ENCODE measurements at regions not wholly inside any gene's neighbourhood (a gene's known extent, or its start where the extent isn't known, plus 50 kb on each side); places are given as distances from the start of the nearest gene placed in this dataset.

GRCh38 chr4:123833171-123833643 is 436.6 kb downstream of the SPRY1 start:
- no peak overlapping the region for H3K27ac ChIP-seq (ENCODE audit: low read depth, low read length)
- no peaks in the 10 kb centered on the region for H3K36me3 ChIP-seq (ENCODE audit: insufficient read depth, low read length)
- H3K27me3 ChIP-seq (ENCODE audit: insufficient read depth, low read length) = no peaks in the 10 kb centered on the region
- peaks cover 0 to 4% (median 2%) of the 10 kb centered on the region in 8 donors for H3K9me3 Mint-ChIP-seq
- H3K9me3 ChIP-seq (ENCODE audit: control insufficient read depth in 1 of 2, low read length in 2 of 2) = no peaks in the 10 kb centered on the region
- H3K4me3 Mint-ChIP-seq = no peak overlapping the region
- H3K4me1 ChIP-seq (ENCODE audit: insufficient read depth, low read length) = no peaks in the 10 kb centered on the region
- CTCF ChIA-PET (ENCODE audit: partially characterized antibody) = no interaction called here
- POLR2A ChIA-PET (ENCODE audit: partially characterized antibody) = no interaction called here
- no peaks in the 10 kb centered on the region for H3K4me1 Mint-ChIP-seq
- no peaks in the 10 kb centered on the region for H3K36me3 Mint-ChIP-seq
- H3K4me3 ChIP-seq (ENCODE audit: low read length in 2 of 2) = no peak overlapping the region
- intact Hi-C loops (cut with micrococcal nuclease) = no loop called here
- H3K27me3 Mint-ChIP-seq = peaks cover 0 to 2% of the 10 kb centered on the region in 2 donors
- no peak for DNase-seq
- H3K27ac Mint-ChIP-seq = no peak overlapping the region

- peaks cover 0 to 2% (median 0%) of the 10 kb centered on the region in 8 donors for H3K9me3 Mint-ChIP-seq
- H3K4me3 Mint-ChIP-seq = no peak overlapping the region
- ChIA-PET POLR2A (ENCODE audit: partially characterized antibody) (no interaction called here), CTCF (ENCODE audit: partially characterized antibody) (no interaction called here)
- Histone ChIP-seq H3K9me3 (ENCODE audit: control insufficient read depth in 1 of 2, low read length in 2 of 2) (no peaks in the 10 kb centered on the region), H3K27me3 (ENCODE audit: insufficient read depth, low read length) (no peaks in the 10 kb centered on the region), H3K4me3 (ENCODE audit: low read length in 2 of 2) (no peak overlapping the region), H3K4me1 (ENCODE audit: insufficient read depth, low read length) (no peaks in the 10 kb centered on the region), H3K27ac (ENCODE audit: low read depth, low read length) (no peak overlapping the region), H3K36me3 (ENCODE audit: insufficient read depth, low read length) (no peaks in the 10 kb centered on the region)
- DNase-seq = no peak
- no peaks in the 10 kb centered on the region for H3K4me1 Mint-ChIP-seq
- H3K27me3 Mint-ChIP-seq = no peaks in the 10 kb centered on the region
- H3K27ac Mint-ChIP-seq = no peak overlapping the region
- intact Hi-C loops (cut with micrococcal nuclease) = no loop called here
- H3K36me3 Mint-ChIP-seq = no peaks in the 10 kb centered on the region
These were observed 439.4 kb downstream of the SPRY1 start for GRCh38 chr4:123835831-123836590.

GRCh38 chr4:123836851-123837595 is 440.4 kb downstream of the SPRY1 start:
- H3K27ac Mint-ChIP-seq = no peak overlapping the region
- H3K4me3 Mint-ChIP-seq = no peak overlapping the region
- DNase-seq = no peak
- Histone ChIP-seq H3K4me1 (ENCODE audit: insufficient read depth, low read length) (no peaks in the 10 kb centered on the region), H3K9me3 (ENCODE audit: control insufficient read depth in 1 of 2, low read length in 2 of 2) (no peaks in the 10 kb centered on the region), H3K4me3 (ENCODE audit: low read length in 2 of 2) (no peak overlapping the region), H3K27me3 (ENCODE audit: insufficient read depth, low read length) (no peaks in the 10 kb centered on the region), H3K27ac (ENCODE audit: low read depth, low read length) (no peak overlapping the region), H3K36me3 (ENCODE audit: insufficient read depth, low read length) (no peaks in the 10 kb centered on the region)
- POLR2A ChIA-PET (ENCODE audit: partially characterized antibody) = no interaction called here
- intact Hi-C loops (cut with micrococcal nuclease) = no loop called here
- no peaks in the 10 kb centered on the region for H3K36me3 Mint-ChIP-seq
- no peaks in the 10 kb centered on the region for H3K4me1 Mint-ChIP-seq
- CTCF ChIA-PET (ENCODE audit: partially characterized antibody) = no interaction called here
- H3K27me3 Mint-ChIP-seq = no peaks in the 10 kb centered on the region
- H3K9me3 Mint-ChIP-seq = peaks cover 0 to 2% (median 0%) of the 10 kb centered on the region in 8 donors

GRCh38 chr4:123838474-123838873 is 441.9 kb downstream of the SPRY1 start:
- no peak overlapping the region for H3K4me3 ChIP-seq (ENCODE audit: low read length in 2 of 2)
- no peak overlapping the region for H3K27ac ChIP-seq (ENCODE audit: low read depth, low read length)
- H3K36me3 ChIP-seq (ENCODE audit: insufficient read depth, low read length) = no peaks in the 10 kb centered on the region
- ChIA-PET CTCF (ENCODE audit: partially characterized antibody) (no interaction called here), POLR2A (ENCODE audit: partially characterized antibody) (no interaction called here)
- Mint-ChIP-seq H3K27me3 (no peaks in the 10 kb centered on the region), H3K36me3 (no peaks in the 10 kb centered on the region), H3K4me3 (no peak overlapping the region), H3K9me3 (no peaks in the 10 kb centered on the region), H3K27ac (no peak overlapping the region), H3K4me1 (no peaks in the 10 kb centered on the region)
- no peaks in the 10 kb centered on the region for H3K9me3 ChIP-seq (ENCODE audit: control insufficient read depth in 1 of 2, low read length in 2 of 2)
- H3K27me3 ChIP-seq (ENCODE audit: insufficient read depth, low read length) = no peaks in the 10 kb centered on the region
- no peak for DNase-seq
- no peaks in the 10 kb centered on the region for H3K4me1 ChIP-seq (ENCODE audit: insufficient read depth, low read length)
- intact Hi-C loops (cut with micrococcal nuclease) = no loop called here

GRCh38 chr4:123840197-123840596 is 443.6 kb downstream of the SPRY1 start:
- Histone ChIP-seq H3K36me3 (ENCODE audit: insufficient read depth, low read length) (no peaks in the 10 kb centered on the region), H3K4me1 (ENCODE audit: insufficient read depth, low read length) (no peaks in the 10 kb centered on the region), H3K4me3 (ENCODE audit: low read length in 2 of 2) (no peak overlapping the region), H3K9me3 (ENCODE audit: control insufficient read depth in 1 of 2, low read length in 2 of 2) (no peaks in the 10 kb centered on the region), H3K27ac (ENCODE audit: low read depth, low read length) (no peak overlapping the region), H3K27me3 (ENCODE audit: insufficient read depth, low read length) (no peaks in the 10 kb centered on the region)
- Mint-ChIP-seq H3K4me1 (no peaks in the 10 kb centered on the region), H3K27me3 (peaks cover 0 to 2% of the 10 kb centered on the region in 2 donors), H3K36me3 (no peaks in the 10 kb centered on the region), H3K27ac (no peak overlapping the region), H3K4me3 (no peak overlapping the region), H3K9me3 (peaks cover 0 to 1% (median 0%) of the 10 kb centered on the region in 8 donors)
- ChIA-PET POLR2A (ENCODE audit: partially characterized antibody) (no interaction called here), CTCF (ENCODE audit: partially characterized antibody) (no interaction called here)
- intact Hi-C loops (cut with micrococcal nuclease) = no loop called here
- DNase-seq = no peak

GRCh38 chr4:123841447-123842121 is 445.0 kb downstream of the SPRY1 start:
- no peaks in the 10 kb centered on the region for H3K4me1 ChIP-seq (ENCODE audit: insufficient read depth, low read length)
- Mint-ChIP-seq H3K27me3 (peaks cover 0 to 2% of the 10 kb centered on the region in 2 donors), H3K36me3 (no peaks in the 10 kb centered on the region), H3K27ac (no peak overlapping the region), H3K4me1 (no peaks in the 10 kb centered on the region), H3K4me3 (no peak overlapping the region), H3K9me3 (peaks cover 0 to 1% (median 0%) of the 10 kb centered on the region in 8 donors)
- no peak overlapping the region for H3K27ac ChIP-seq (ENCODE audit: low read depth, low read length)
- no peak overlapping the region for H3K4me3 ChIP-seq (ENCODE audit: low read length in 2 of 2)
- no peaks in the 10 kb centered on the region for H3K9me3 ChIP-seq (ENCODE audit: control insufficient read depth in 1 of 2, low read length in 2 of 2)
- ChIA-PET CTCF (ENCODE audit: partially characterized antibody) (no interaction called here), POLR2A (ENCODE audit: partially characterized antibody) (no interaction called here)
- H3K27me3 ChIP-seq (ENCODE audit: insufficient read depth, low read length) = no peaks in the 10 kb centered on the region
- no peak for DNase-seq
- intact Hi-C loops (cut with micrococcal nuclease) = no loop called here
- no peaks in the 10 kb centered on the region for H3K36me3 ChIP-seq (ENCODE audit: insufficient read depth, low read length)

GRCh38 chr4:123843137-123843536 is 446.5 kb downstream of the SPRY1 start:
- ChIA-PET POLR2A (ENCODE audit: partially characterized antibody) (no interaction called here), CTCF (ENCODE audit: partially characterized antibody) (no interaction called here)
- Mint-ChIP-seq H3K27me3 (peaks cover 0 to 2% of the 10 kb centered on the region in 2 donors), H3K4me3 (no peak overlapping the region), H3K4me1 (no peaks in the 10 kb centered on the region), H3K36me3 (no peaks in the 10 kb centered on the region), H3K9me3 (peaks cover 0 to 1% (median 0%) of the 10 kb centered on the region in 8 donors), H3K27ac (no peak overlapping the region)
- Histone ChIP-seq H3K36me3 (ENCODE audit: insufficient read depth, low read length) (no peaks in the 10 kb centered on the region), H3K9me3 (ENCODE audit: control insufficient read depth in 1 of 2, low read length in 2 of 2) (no peaks in the 10 kb centered on the region), H3K4me3 (ENCODE audit: low read length in 2 of 2) (no peak overlapping the region), H3K27ac (ENCODE audit: low read depth, low read length) (no peak overlapping the region), H3K4me1 (ENCODE audit: insufficient read depth, low read length) (no peaks in the 10 kb centered on the region), H3K27me3 (ENCODE audit: insufficient read depth, low read length) (no peaks in the 10 kb centered on the region)
- DNase-seq = no peak
- intact Hi-C loops (cut with micrococcal nuclease) = no loop called here
